Neural cell (in vitro differentiated cells): ENCODE measurements at regions not wholly inside any gene's neighbourhood (a gene's known extent, or its start where the extent isn't known, plus 50 kb on each side); places are given as distances from the start of the nearest gene placed in this dataset.

ENCODE experiments used
- H2AFZ ChIP-seq: fragments of 200-600, 300-800 bp; sonication (generic), shearing (Covaris generic); 2 replicates; pipeline ENCODE4 v1.6.0; 2014; ENCODE audit warnings: low read depth, mild to moderate bottlenecking, antibody characterized with exemption, low read length, moderate library complexity
- H3F3A ChIP-seq: fragments of 200-600 bp; shearing (Covaris generic); 2 replicates; pipeline ENCODE4 v1.6.1; 2016; ENCODE audit warnings: mild to moderate bottlenecking, moderate library complexity, mixed read lengths, antibody characterized with exemption, low read length; ENCODE audit not compliant: insufficient read depth, poor library complexity, severe bottlenecking
- H3K27ac ChIP-seq: fragments of 200-600, 300-800 bp; sonication (generic), shearing (Covaris generic); 2 replicates; pipeline ENCODE4 v1.5.1; 2014; ENCODE audit warnings: mild to moderate bottlenecking, low read length, moderate library complexity
- H3K27me3 ChIP-seq: fragments of 300-800, 200-600 bp; sonication (generic), shearing (Covaris generic); 2 replicates; pipeline ENCODE4 v1.6.0; 2014; ENCODE audit warnings: mild to moderate bottlenecking, low read depth, low read length, moderate library complexity; ENCODE audit not compliant: insufficient read depth
- H3K36me3 ChIP-seq: fragments of 300-800, 200-600 bp; sonication (generic), shearing (Covaris generic); 2 replicates; pipeline ENCODE4 v1.5.1; 2014; ENCODE audit warnings: mild to moderate bottlenecking, antibody characterized with exemption, low read length, moderate library complexity; ENCODE audit not compliant: insufficient read depth
- H3K4me2 ChIP-seq: fragments of 300-800, 200-600 bp; sonication (generic), shearing (Covaris generic); 2 replicates; pipeline ENCODE4 v1.6.0; 2014; ENCODE audit warnings: mild to moderate bottlenecking, low read length
- H3K4me3 ChIP-seq: fragments of 300-800, 200-600 bp; sonication (generic), shearing (Covaris generic); 2 replicates; pipeline ENCODE4 v1.5.1; 2014; ENCODE audit warnings: mild to moderate bottlenecking, low read length, moderate library complexity
- H3K79me2 ChIP-seq: fragments of 200-600 bp; shearing (Covaris generic); replicated peaks from 2 replicates; pipeline ENCODE4 v1.6.0; 2014; ENCODE audit warnings: mild to moderate bottlenecking, low read length, moderate library complexity; ENCODE audit not compliant: insufficient read depth
- H3K9ac ChIP-seq: fragments of 300-800, 200-600 bp; sonication (generic), shearing (Covaris generic); 2 replicates; pipeline ENCODE4 v1.6.1; 2016; ENCODE audit warnings: mild to moderate bottlenecking, low read length, mixed read lengths
- H3K9me2 ChIP-seq: fragments of 200-600 bp; shearing (Covaris generic); 2 replicates; pipeline ENCODE4 v1.6.1; 2016; ENCODE audit warnings: mild to moderate bottlenecking, low read length, mixed read lengths; ENCODE audit not compliant: insufficient read depth
- H3K9me3 ChIP-seq: fragments of 200-600, 300-800 bp; sonication (generic), shearing (Covaris generic); 2 replicates; pipeline ENCODE4 v1.6.1; 2016; ENCODE audit warnings: mild to moderate bottlenecking, mixed run types, low read length, moderate library complexity, mixed read lengths
- H4K20me1 ChIP-seq: fragments of 200-600 bp; shearing (Covaris generic); 2 replicates; pipeline ENCODE4 v1.6.1; 2016; ENCODE audit warnings: mild to moderate bottlenecking, mixed run types; ENCODE audit not compliant: insufficient read depth
- CTCF ChIP-seq: fragments of 450-650 bp; IDR thresholded peaks from 2 replicates; pipeline ENCODE4 v1.5.1; 2014; ENCODE audit warnings: antibody characterized with exemption, mild to moderate bottlenecking, moderate library complexity; ENCODE audit not compliant: poor library complexity, severe bottlenecking
- EP300 ChIP-seq: fragments of 450-650 bp; conservative IDR thresholded peaks from 2 replicates; pipeline ENCODE4 v1.6.1; 2014; ENCODE audit warnings: antibody characterized with exemption, mild to moderate bottlenecking, moderate library complexity; ENCODE audit not compliant: poor library complexity, severe bottlenecking
- EZH2 ChIP-seq: fragments of 200-600, 300-800 bp; shearing (Covaris generic), sonication (generic); IDR thresholded peaks from 2 replicates; pipeline ENCODE4 v1.6.1; 2014; ENCODE audit warnings: antibody characterized with exemption, low read length, borderline replicate concordance, mild to moderate bottlenecking; ENCODE audit not compliant: insufficient read depth, poor library complexity, severe bottlenecking
- MXI1 ChIP-seq: fragments of 450-650 bp; conservative IDR thresholded peaks from 2 replicates; pipeline ENCODE4 v1.6.1; 2014; ENCODE audit warnings: antibody characterized with exemption, mild to moderate bottlenecking; ENCODE audit not compliant: poor library complexity, severe bottlenecking
- POLR2AphosphoS5 ChIP-seq: IDR thresholded peaks from 2 replicates; pipeline ENCODE4 v1.6.1; 2012
- RAD21 ChIP-seq: fragments of 450-650 bp; conservative IDR thresholded peaks from 2 replicates; pipeline ENCODE4 v1.6.1; 2014; ENCODE audit warnings: antibody characterized with exemption, mild to moderate bottlenecking, moderate library complexity
- REST ChIP-seq: IDR thresholded peaks from 2 replicates; pipeline ENCODE4 v1.6.1; 2012; ENCODE audit warnings: borderline replicate concordance
- SMC3 ChIP-seq: fragments of 450-650 bp; conservative IDR thresholded peaks from 2 replicates; pipeline ENCODE4 v1.6.1; 2014; ENCODE audit warnings: antibody characterized with exemption, mild to moderate bottlenecking, moderate library complexity; ENCODE audit not compliant: poor library complexity
- TAF1 ChIP-seq: IDR thresholded peaks from 2 replicates; pipeline ENCODE4 v1.6.1; 2012; ENCODE audit warnings: low read depth

GRCh38 chr16:17607075-17607509, 136.3 kb upstream of the XYLT1 start:
- no peaks in the 10 kb centered on the region for H3F3A ChIP-seq
- H4K20me1 ChIP-seq = no peaks in the 10 kb centered on the region
- H3K4me3 ChIP-seq = peak overlapping the region; percentile 23
- H3K4me2 ChIP-seq = no peak overlapping the region
- H3K27ac ChIP-seq = no peak overlapping the region
- no peak overlapping the region for H2AFZ ChIP-seq
- no peaks in the 10 kb centered on the region for H3K27me3 ChIP-seq
- peak overlapping the region; percentile 6 for H3K9ac ChIP-seq
- H3K36me3 ChIP-seq = no peaks in the 10 kb centered on the region
- no peaks in the 10 kb centered on the region for H3K79me2 ChIP-seq
- TF ChIP-seq SMC3 (no peak), POLR2AphosphoS5 (no peak), EZH2 (no peak), RAD21 (no peak)
- no peaks in the 10 kb centered on the region for H3K9me3 ChIP-seq
- H3K9me2 ChIP-seq = no peaks in the 10 kb centered on the region

GRCh38 chr16:17606460-17606859, 135.7 kb upstream of the XYLT1 start:
- H3K36me3 ChIP-seq = no peaks in the 10 kb centered on the region
- no peaks in the 10 kb centered on the region for H3K27me3 ChIP-seq
- H3K4me3 ChIP-seq = no peak overlapping the region
- H3K9me3 ChIP-seq = no peaks in the 10 kb centered on the region
- TF ChIP-seq EP300 = no peak
- TF ChIP-seq TAF1 = no peak
- TF ChIP-seq SMC3 = no peak
- no peak for TF ChIP-seq EZH2
- TF ChIP-seq REST = no peak
- TF ChIP-seq MXI1 = no peak
- TF ChIP-seq CTCF = no peak
- TF ChIP-seq POLR2AphosphoS5 = no peak
- H3K79me2 ChIP-seq = no peaks in the 10 kb centered on the region
- no peaks in the 10 kb centered on the region for H4K20me1 ChIP-seq
- H3K9me2 ChIP-seq = no peaks in the 10 kb centered on the region
- no peak overlapping the region for H3K9ac ChIP-seq
- no peak overlapping the region for H2AFZ ChIP-seq
- no peak overlapping the region for H3K4me2 ChIP-seq
- H3F3A ChIP-seq = no peaks in the 10 kb centered on the region
- no peak overlapping the region for H3K27ac ChIP-seq

GRCh38 chr16:17605784-17606183, 135.0 kb upstream of the XYLT1 start:
- Histone ChIP-seq H3K36me3 (no peaks in the 10 kb centered on the region), H3K27ac (no peak overlapping the region), H3K9me2 (no peaks in the 10 kb centered on the region), H3K4me3 (no peak overlapping the region), H3K79me2 (no peaks in the 10 kb centered on the region), H3K9ac (no peak overlapping the region), H3K4me2 (no peak overlapping the region), H4K20me1 (no peaks in the 10 kb centered on the region), H3K9me3 (no peaks in the 10 kb centered on the region), H3K27me3 (no peaks in the 10 kb centered on the region), H3F3A (no peaks in the 10 kb centered on the region), H2AFZ (no peak overlapping the region)
- no peak for TF ChIP-seq RAD21
- TF ChIP-seq SMC3 = no peak
- no peak for TF ChIP-seq EP300
- TF ChIP-seq TAF1 = no peak
- TF ChIP-seq EZH2 = no peak
- no peak for TF ChIP-seq POLR2AphosphoS5
- TF ChIP-seq MXI1 = no peak
- TF ChIP-seq REST = no peak
- TF ChIP-seq CTCF = no peak
